Liver (tissue), 8 donors: ENCODE measurements at regions not wholly inside any gene's neighbourhood (a gene's known extent, or its start where the extent isn't known, plus 50 kb on each side); places are given as distances from the start of the nearest gene placed in this dataset.

Source experiments
- DNase-seq: peaks from one replicate; pipeline ENCODE4 v3.0.0-alpha.2; 2017; ENCODE audit warnings: low spot score
- H3K27ac ChIP-seq, 2 donors: one replicate each; pipeline ENCODE4 v1.7.0; 2013; ENCODE audit warnings: inconsistent platforms in 2 of 2, low read length in 2 of 2, control low read depth in 1 of 2, low read depth in 1 of 2, mild to moderate bottlenecking in 1 of 2
- H3K27me3 ChIP-seq, 4 donors: one replicate each; pipeline versions ENCODE4 v1.6.1 to v1.7.0; 2013; ENCODE audit warnings: low read length in 3 of 4, inconsistent platforms in 1 of 4, mild to moderate bottlenecking in 1 of 4, moderate library complexity in 1 of 4; ENCODE audit not compliant: control insufficient read depth in 4 of 4, insufficient read depth in 4 of 4
- H3K36me3 ChIP-seq, 4 donors: one replicate each; pipeline versions ENCODE4 v1.6.1 to v1.7.0; 2013; ENCODE audit warnings: low read length in 3 of 4, mild to moderate bottlenecking in 3 of 4, low read depth in 1 of 4, moderate library complexity in 1 of 4; ENCODE audit not compliant: control insufficient read depth in 4 of 4, insufficient read depth in 3 of 4
- H3K4me1 ChIP-seq, 4 donors: one replicate each; pipeline versions ENCODE4 v1.6.1 to v1.7.0; 2013; ENCODE audit warnings: low read length in 3 of 4, mild to moderate bottlenecking in 3 of 4, moderate library complexity in 1 of 4; ENCODE audit not compliant: control insufficient read depth in 4 of 4, insufficient read depth in 4 of 4
- H3K4me3 ChIP-seq, 3 donors: one replicate each; pipeline versions ENCODE4 v1.6.1 to v1.7.0; 2013; ENCODE audit warnings: low read length in 3 of 3, control low read depth in 1 of 3, low read depth in 1 of 3, mild to moderate bottlenecking in 1 of 3
- H3K9ac ChIP-seq, 2 donors: one replicate each; pipeline ENCODE4 v1.7.0; 2013; ENCODE audit warnings: low read length in 2 of 2, mild to moderate bottlenecking in 2 of 2, moderate library complexity in 2 of 2, control low read depth in 1 of 2, low read depth in 1 of 2
- H3K9me3 ChIP-seq, 4 donors: one replicate each; pipeline versions ENCODE4 v1.6.1 to v1.7.0; 2013; ENCODE audit warnings: low read length in 3 of 4; ENCODE audit not compliant: control insufficient read depth in 4 of 4
- ATF3 ChIP-seq: IDR thresholded peaks from 2 replicates; pipeline ENCODE4 v1.6.1; 2016; ENCODE audit warnings: antibody characterized with exemption
- CTCF ChIP-seq: fragments of 150-350 bp; IDR thresholded peaks from 2 replicates; pipeline ENCODE4 v1.5.1; 2017; ENCODE audit warnings: improper control_type of control experiment, low read depth, low read length; ENCODE audit not compliant: missing input control
- EGR1 ChIP-seq, 2 donors: IDR thresholded peaks; 2 replicates each; pipeline ENCODE4 v1.6.1; 2016 to 2018; ENCODE audit warnings: antibody characterized with exemption in 2 of 2, low read depth in 2 of 2
- FOXA1 ChIP-seq: IDR thresholded peaks from 2 replicates; pipeline ENCODE4 v1.6.1; 2016; ENCODE audit warnings: antibody characterized with exemption
- FOXA2 ChIP-seq: IDR thresholded peaks from 2 replicates; pipeline ENCODE4 v1.6.1; 2016; ENCODE audit warnings: antibody characterized with exemption
- GABPA ChIP-seq, 2 donors: IDR thresholded peaks in 1 of 2; conservative IDR thresholded peaks in 1 of 2; 2 replicates each; pipeline ENCODE4 v1.6.1; 2016; ENCODE audit warnings: antibody characterized with exemption in 2 of 2, mild to moderate bottlenecking in 1 of 2, moderate library complexity in 1 of 2
- HNF4A ChIP-seq, 2 donors: conservative IDR thresholded peaks; 2 replicates each; pipeline ENCODE4 v1.6.1; 2016; ENCODE audit warnings: antibody characterized with exemption in 2 of 2, mild to moderate bottlenecking in 2 of 2
- HNF4G ChIP-seq: IDR thresholded peaks from 2 replicates; pipeline ENCODE4 v1.6.1; 2016; ENCODE audit warnings: antibody characterized with exemption
- JUND ChIP-seq, 2 donors: IDR thresholded peaks; 2 replicates each; pipeline ENCODE4 v1.6.1; 2016; ENCODE audit warnings: antibody characterized with exemption in 2 of 2
- NR2F2 ChIP-seq: IDR thresholded peaks from 2 replicates; pipeline ENCODE4 v1.6.1; 2016; ENCODE audit warnings: antibody characterized with exemption
- RAD21 ChIP-seq, 2 donors: IDR thresholded peaks; 2 replicates each; pipeline ENCODE4 v1.6.1; 2016; ENCODE audit warnings: antibody characterized with exemption in 2 of 2, mild to moderate bottlenecking in 2 of 2
- REST ChIP-seq: IDR thresholded peaks from 2 replicates; pipeline ENCODE4 v1.6.1; 2016; ENCODE audit warnings: antibody characterized with exemption, mild to moderate bottlenecking
- RXRA ChIP-seq, 2 donors: IDR thresholded peaks; 2 replicates each; pipeline ENCODE4 v1.6.1; 2017 to 2018; ENCODE audit warnings: antibody characterized with exemption in 2 of 2, mild to moderate bottlenecking in 1 of 2
- SP1 ChIP-seq: IDR thresholded peaks from 2 replicates; pipeline ENCODE4 v1.6.1; 2018; ENCODE audit warnings: antibody characterized with exemption, mild to moderate bottlenecking
- TAF1 ChIP-seq: conservative IDR thresholded peaks from 2 replicates; pipeline ENCODE4 v1.6.1; 2016; ENCODE audit warnings: antibody characterized with exemption, mild to moderate bottlenecking
- YY1 ChIP-seq: IDR thresholded peaks from 2 replicates; pipeline ENCODE4 v1.6.1; 2016; ENCODE audit warnings: antibody characterized with exemption, mild to moderate bottlenecking
- ZBTB33 ChIP-seq: IDR thresholded peaks from 2 replicates; pipeline ENCODE4 v1.6.1; 2016; ENCODE audit warnings: antibody characterized with exemption
- WGBS: extraction: QIAGEN DNeasy Blood & Tissue Kit; methylation state at CpG from one replicate; pipeline ENCODE4 v1.1.7; 2013; 5-methylcytosine and 5-hydroxymethylcytosine counted together
- TF ChIP-seq, protein P1 (sequence below): IDR thresholded peaks from 2 replicates; pipeline ENCODE4 v1.6.1; 2016; ENCODE audit warnings: antibody characterized with exemption
- donor health status: healthy.
- donor health status: healthy.
- donor health status: healthy.
- donor health status: healthy.
- donor health status: healthy.

- WGBS: 68% methylated on average over 1 of the region's 1 CpG
- no peak overlapping the region for H3K27ac ChIP-seq
These were observed 93.7 kb upstream of the FBN2 start for GRCh38 chr5:128631771-128632170.

More at GRCh38 chr5:128631771-128632170, 93.7 kb upstream of the FBN2 start:
- H3K27me3 ChIP-seq: no peaks in the 10 kb centered on the region
- H3K36me3 ChIP-seq: no peaks in the 10 kb centered on the region
- no peak overlapping the region for H3K9ac ChIP-seq
- TF ChIP-seq JUND (IDR thresholded peaks at IDR 0.05) (no peak), FOXA1 (no peak), GABPA (IDR thresholded peaks at IDR 0.05 in 1 of 2, conservative IDR thresholded peaks at IDR 0.05 in 1 of 2) (no peak), SP1 (no peak), HNF4A (conservative IDR thresholded peaks at IDR 0.05) (no peak), EGR1 (IDR thresholded peaks at IDR 0.05; ENCODE audit: low read depth in 2 of 2) (no peak), ZBTB33 (no peak), TAF1 (no peak), NR2F2 (no peak), YY1 (no peak), HNF4G (no peak), CTCF (no peak), RAD21 (IDR thresholded peaks at IDR 0.05) (no peak), REST (no peak), ATF3 (no peak), RXRA (IDR thresholded peaks at IDR 0.05) (no peak), FOXA2 (no peak)
- TF ChIP-seq, protein P1, sequence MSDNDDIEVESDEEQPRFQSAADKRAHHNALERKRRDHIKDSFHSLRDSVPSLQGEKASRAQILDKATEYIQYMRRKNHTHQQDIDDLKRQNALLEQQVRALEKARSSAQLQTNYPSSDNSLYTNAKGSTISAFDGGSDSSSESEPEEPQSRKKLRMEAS: no peak
- no peak overlapping the region for H3K4me3 ChIP-seq
- DNase-seq: no peak
- no peaks in the 10 kb centered on the region for H3K4me1 ChIP-seq
- H3K9me3 ChIP-seq: no peaks in the 10 kb centered on the region
